GM21737 (cell line): ENCODE measurements at regions not wholly inside any gene's neighbourhood (a gene's known extent, or its start where the extent isn't known, plus 50 kb on each side); places are given as distances from the start of the nearest gene placed in this dataset.

Experiments
- ATAC-seq: cut with Tn5 transposase; IDR thresholded peaks from one replicate; pipeline ENCODE4 v1.9.1; 2021; ENCODE audit warnings: mild to moderate bottlenecking, moderate library complexity; ENCODE audit not compliant: unreplicated experiment

- ATAC-seq: no peak
These were observed 208.4 kb downstream of the MYLK4 start for GRCh38 chr6:2542101-2542857.

- ATAC-seq: no peak
These were observed 214.3 kb downstream of the MYLK4 start for GRCh38 chr6:2536451-2536850.

DNA sequence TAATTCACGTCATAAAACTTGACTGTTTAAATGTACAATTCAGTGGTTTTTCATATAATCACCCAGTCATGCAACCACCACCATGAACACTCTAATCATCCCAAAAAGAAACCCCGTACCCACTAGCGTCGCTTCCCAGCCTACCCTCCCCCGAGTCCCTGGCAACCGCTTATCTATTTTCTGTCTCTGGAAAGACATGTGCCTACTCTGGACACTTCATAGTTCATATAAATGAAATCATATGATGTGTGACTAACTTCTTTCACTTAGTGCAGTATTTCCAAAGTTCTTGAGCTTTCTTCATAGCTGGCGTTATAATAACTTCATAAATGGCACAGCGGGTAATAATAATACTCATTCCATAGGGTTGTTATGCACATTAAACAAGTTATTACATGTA lies 215.2 kb downstream of the MYLK4 start:
- ATAC-seq: no peak

- no peak for ATAC-seq
These were observed 216.2 kb downstream of the MYLK4 start for GRCh38 chr6:2534406-2535042.

DNA sequence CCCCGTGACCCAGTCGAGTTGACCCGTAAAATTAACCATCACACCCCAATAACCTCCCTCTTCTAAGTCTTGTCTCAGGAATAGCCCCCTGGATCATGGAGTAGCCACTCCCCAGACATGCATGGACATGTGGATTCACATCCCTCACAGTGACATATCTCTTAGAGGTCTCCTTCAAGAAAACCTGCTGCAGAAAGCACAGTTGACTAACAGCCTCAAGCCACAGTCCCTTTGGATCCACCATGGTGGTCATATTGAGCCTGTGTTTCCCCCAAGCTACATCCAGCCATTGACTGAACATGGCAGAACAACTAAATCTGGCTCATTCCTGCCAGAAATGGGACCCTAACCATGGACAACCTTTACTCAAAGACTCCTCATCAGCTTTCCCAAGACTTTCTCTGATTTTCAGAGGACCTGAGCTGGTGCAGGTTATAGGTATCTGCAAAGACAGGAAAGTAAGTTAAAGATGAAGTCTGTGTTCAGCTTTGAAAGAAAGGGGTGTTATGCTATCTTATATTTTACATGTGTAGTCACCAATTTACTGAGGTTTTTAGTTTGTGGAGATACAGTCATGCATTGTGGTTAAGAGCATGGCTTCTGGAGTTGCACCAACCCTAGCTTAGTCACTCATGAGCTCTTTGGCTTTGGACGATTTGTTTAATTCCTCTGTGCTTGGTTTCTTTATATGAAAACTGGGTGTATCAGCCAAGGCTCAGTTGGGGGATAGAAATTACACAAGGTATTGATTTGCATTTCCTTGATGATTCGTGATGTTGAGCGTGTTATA lies 219.1 kb downstream of the MYLK4 start:
- no peak for ATAC-seq

GRCh38 chr6:2529211-2529719 lies 221.5 kb downstream of the MYLK4 start:
- no peak for ATAC-seq

DNA sequence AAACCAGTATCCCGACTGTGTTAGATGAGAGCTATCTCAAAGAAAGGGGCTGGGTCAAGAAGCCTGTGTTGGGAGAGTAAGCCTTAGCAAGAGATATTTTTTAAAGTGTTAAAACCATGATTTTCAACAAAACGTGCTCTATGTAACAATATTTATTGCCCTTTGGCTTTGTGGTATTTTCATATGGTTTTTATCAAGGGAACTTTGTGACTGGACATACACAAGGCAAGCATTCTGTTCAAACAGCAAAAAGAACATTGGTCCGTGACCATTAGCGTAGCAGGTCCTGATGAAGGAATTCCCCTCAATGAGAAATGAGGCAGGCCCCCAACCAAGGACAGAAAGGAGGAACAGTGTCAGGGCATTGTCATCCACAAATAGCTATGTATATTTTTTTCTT lies 222.6 kb downstream of the MYLK4 start:
- no peak for ATAC-seq

DNA sequence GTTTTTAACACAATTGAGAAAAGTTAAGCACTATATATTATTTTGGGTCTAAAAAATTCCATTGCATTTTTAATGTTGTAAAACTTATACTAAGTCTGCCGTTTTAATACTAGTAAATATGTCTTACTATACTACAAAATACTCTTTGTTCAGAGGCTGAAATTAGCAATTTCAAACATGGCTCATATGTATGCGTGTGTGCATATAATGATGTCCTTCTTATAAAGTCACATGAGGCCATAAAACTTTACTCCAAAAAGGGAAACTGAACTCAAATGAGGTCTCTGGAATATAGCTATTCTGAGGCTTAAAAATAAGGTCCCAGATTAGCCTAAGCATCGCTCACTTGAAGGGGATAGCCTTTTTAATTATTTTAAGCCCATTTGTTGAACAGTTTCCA lies 224.0 kb downstream of the MYLK4 start:
- ATAC-seq: no peak

GRCh38 chr6:2524090-2524489 lies 226.6 kb downstream of the MYLK4 start:
- ATAC-seq: no peak

GRCh38 chr6:2523061-2523460 lies 227.7 kb downstream of the MYLK4 start:
- ATAC-seq: no peak

GRCh38 chr6:2522521-2522920 lies 228.2 kb downstream of the MYLK4 start:
- no peak for ATAC-seq

- ATAC-seq: no peak
These were observed 232.8 kb downstream of the MYLK4 start for GRCh38 chr6:2517855-2518473.

DNA sequence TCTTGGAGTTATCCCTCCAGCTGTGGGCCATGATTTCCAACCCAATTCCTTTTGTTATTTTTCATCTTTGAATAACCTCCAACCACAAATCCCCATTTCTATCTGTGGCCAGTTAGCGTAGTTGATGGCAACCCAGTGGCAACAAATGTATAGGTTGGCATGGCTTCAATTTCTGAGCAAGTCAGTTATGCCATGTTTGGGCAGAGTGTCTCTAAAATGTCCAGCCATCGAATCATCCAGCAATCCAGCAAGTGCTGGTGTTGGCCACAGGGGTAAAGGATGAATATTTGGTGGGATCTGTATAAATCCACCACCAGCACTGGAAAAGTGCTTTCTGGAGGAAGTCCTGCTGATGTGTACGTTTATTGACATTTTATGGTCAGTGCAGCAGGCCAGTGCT lies 233.3 kb downstream of the MYLK4 start:
- ATAC-seq: no peak

DNA sequence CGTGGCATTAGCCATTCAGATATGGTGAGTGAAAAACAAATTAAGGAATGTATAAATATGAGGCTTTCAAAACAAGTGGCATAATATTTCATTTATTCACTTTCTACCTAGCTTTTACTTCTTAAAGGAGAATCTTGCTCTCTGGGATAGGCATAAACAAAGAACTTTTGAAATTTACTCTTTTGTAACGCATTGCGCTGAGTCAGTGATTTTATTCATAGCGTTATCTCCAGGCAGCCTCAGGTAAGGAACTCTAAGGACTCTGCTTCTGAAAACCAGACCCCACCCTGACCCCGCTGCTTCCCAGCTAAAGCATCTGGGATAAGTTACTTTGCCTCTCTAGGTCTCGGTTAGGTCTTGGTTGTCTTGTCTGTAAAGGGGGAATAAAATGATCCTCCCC lies 234.7 kb downstream of the MYLK4 start:
- ATAC-seq: no peak

- ATAC-seq: no peak
These were observed 235.7 kb downstream of the MYLK4 start for GRCh38 chr6:2514965-2515543.

DNA sequence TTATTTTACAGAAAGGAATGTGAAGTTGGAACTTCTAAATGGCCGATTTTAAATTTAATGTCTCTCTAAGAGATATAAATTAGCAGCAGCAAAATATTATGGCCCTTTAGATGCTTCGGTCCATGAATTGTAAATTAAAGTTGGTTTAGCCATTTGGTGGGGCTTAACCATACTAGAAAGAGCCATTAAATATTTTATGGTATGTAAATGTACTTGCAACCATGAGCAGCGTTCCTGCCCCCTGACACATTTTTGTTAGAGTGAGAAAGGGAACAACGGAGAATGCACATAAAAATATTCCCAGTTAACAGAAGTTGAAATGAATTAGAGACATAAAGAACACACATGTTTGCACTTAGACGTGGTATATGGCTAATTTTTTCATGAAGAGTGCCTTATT lies 237.9 kb downstream of the MYLK4 start:
- ATAC-seq: no peak

DNA sequence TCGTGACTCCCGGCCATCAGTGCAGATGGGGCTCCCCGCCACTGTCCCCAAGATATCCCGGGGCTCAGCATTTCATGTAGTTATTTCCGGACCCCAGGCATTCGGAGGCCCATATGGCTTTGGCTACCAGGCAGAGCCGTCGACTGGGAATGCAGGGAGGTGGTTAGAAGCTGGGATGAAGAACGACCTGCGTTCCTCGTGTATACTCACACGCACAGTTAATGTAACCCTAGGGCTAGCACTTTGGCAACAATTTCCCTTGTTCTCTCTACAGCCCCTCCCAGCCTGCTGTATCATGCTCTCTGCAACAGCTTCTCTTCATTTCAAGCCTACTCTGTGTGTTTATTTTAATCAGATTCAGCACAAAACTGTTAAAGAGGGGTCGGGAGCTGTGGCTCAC lies 240.4 kb downstream of the MYLK4 start:
- no peak for ATAC-seq

- no peak for ATAC-seq
These were observed 241.0 kb downstream of the MYLK4 start for GRCh38 chr6:2509711-2510110.

DNA sequence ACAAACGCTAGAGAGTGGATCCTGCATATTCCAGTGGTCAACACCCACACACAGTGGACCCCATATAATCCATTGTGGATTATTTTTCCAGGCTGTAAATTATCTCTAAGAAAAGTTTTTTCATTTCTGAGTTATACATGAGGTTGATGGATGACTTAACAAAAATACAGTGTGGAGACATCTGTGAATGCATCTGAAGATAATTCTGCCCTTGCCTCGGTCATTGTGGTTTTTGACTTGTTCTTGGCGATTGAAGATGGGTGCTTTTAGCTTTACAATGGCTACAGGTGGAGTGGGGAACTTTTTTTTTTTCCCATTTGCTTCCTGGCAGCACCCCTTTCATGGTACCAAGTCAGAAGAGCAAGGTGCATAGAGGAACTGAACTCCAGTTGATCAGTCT lies 242.7 kb downstream of the MYLK4 start:
- ATAC-seq: no peak

GRCh38 chr6:2507521-2508037 lies 243.1 kb downstream of the MYLK4 start:
- ATAC-seq: no peak

DNA sequence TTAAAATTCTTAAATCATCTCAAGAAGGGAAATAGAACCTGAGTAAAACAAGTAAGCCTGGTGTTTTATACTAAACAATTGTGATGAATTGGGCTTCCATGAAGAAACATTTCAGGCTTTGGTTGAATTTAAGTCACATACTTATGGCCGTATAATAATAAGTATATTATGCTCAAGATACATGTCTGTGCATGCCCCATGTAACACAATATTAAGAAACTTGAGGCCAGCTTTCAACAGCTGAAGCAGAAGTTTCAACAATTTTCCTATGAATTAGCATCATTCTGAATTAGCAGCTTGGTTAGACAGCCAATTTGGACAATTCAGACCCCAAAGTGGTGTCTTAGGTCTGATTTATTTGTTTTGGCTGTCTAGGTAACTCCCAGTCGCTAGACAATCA lies 243.7 kb downstream of the MYLK4 start:
- ATAC-seq: no peak
